ENCODE measurements at regions not wholly inside any gene's neighbourhood (a gene's known extent, or its start where the extent isn't known, plus 50 kb on each side); places are given as distances from the start of the nearest gene placed in this dataset.

GRCh38 chr4:54384152-54384551, 155.1 kb downstream of the PDGFRA start:
- H3K27me3 ChIP-seq (ENCODE audit: control insufficient read depth in 2 of 2, insufficient read depth in 2 of 2, low read length in 2 of 2) = no peaks in the 10 kb centered on the region
- ChIA-PET POLR2A (no interaction called here), CTCF (interaction anchor here (1.8 to 4.4 kb wide), 3 partner anchors 10 to 56 kb away, joined by 6 to 33 read pairs (median 17); no protein-coding TSS in a partner anchor)
- H3K4me2 ChIP-seq (ENCODE audit: insufficient read depth, low read length) = no peak overlapping the region
- no TSS peak for BruUV-seq (replicated peaks)
- H3K4me3 ChIP-seq (replicated peaks in 1 of 3; ENCODE audit: insufficient read depth in 1 of 3, low read depth in 1 of 3, low read length in 3 of 3) = no peak overlapping the region
- no peak overlapping the region for H2AFZ ChIP-seq (ENCODE audit: low read depth, low read length)
- dilution Hi-C loops (cut with MboI; ENCODE audit: extremely low pct_ligation_motif_present, low sequenced_read_pairs) (no loop called here), intact Hi-C loops (cut with micrococcal nuclease) (loop anchor here (1.0 kb wide), 3 partner anchors 49 to 577 kb away; no protein-coding TSS in a partner anchor)
- no peak for FAIRE-seq
- no peak for DNase-seq (ENCODE audit: low read depth, low spot score)
- H3K79me2 ChIP-seq (ENCODE audit: control insufficient read depth, insufficient read depth, low read length) = no peaks in the 10 kb centered on the region
- no peaks in the 10 kb centered on the region for H3K9me3 ChIP-seq (replicated peaks; ENCODE audit: control insufficient read depth, insufficient read depth, low read length)
- no peaks in the 10 kb centered on the region for H3K36me3 ChIP-seq (ENCODE audit: control insufficient read depth in 2 of 2, extremely low read depth in 1 of 2, insufficient read depth in 2 of 2, low read length in 2 of 2)
- H3K27ac ChIP-seq (ENCODE audit: insufficient read depth, low read depth, low read length) = no peak overlapping the region
- no peak overlapping the region for H3K9ac ChIP-seq (replicated peaks; ENCODE audit: extremely low read depth, insufficient read depth, low read length)
- no peaks in the 10 kb centered on the region for H3K4me1 ChIP-seq (ENCODE audit: control insufficient read depth, extremely low read depth, insufficient read depth, low read length)
- TF ChIP-seq JUN (IDR thresholded peaks at IDR 0.05; ENCODE audit: borderline replicate concordance, insufficient read depth, insufficient read length, low read depth) (no peak), MYC (IDR thresholded peaks at IDR 0.05; ENCODE audit: low read depth, low read length) (no peak), POLR2AphosphoS5 (IDR thresholded peaks at IDR 0.05; ENCODE audit: insufficient read depth, low read depth, low read length) (no peak), GATA2 (IDR thresholded peaks at IDR 0.05; ENCODE audit: insufficient read depth, insufficient read length, low read depth, low read length) (no peak), EZH2 (IDR thresholded peaks at IDR 0.05; ENCODE audit: borderline replicate concordance, low read depth, low read length, severe bottlenecking) (no peak), POLR2A (IDR thresholded peaks at IDR 0.05; ENCODE audit: low read depth, low read length) (no peak), MAX (IDR thresholded peaks at IDR 0.05; ENCODE audit: insufficient read depth, insufficient read length) (no peak), FOS (IDR thresholded peaks at IDR 0.05; ENCODE audit: borderline replicate concordance, insufficient read depth, low read length) (no peak)
- TF ChIP-seq, protein P1, sequence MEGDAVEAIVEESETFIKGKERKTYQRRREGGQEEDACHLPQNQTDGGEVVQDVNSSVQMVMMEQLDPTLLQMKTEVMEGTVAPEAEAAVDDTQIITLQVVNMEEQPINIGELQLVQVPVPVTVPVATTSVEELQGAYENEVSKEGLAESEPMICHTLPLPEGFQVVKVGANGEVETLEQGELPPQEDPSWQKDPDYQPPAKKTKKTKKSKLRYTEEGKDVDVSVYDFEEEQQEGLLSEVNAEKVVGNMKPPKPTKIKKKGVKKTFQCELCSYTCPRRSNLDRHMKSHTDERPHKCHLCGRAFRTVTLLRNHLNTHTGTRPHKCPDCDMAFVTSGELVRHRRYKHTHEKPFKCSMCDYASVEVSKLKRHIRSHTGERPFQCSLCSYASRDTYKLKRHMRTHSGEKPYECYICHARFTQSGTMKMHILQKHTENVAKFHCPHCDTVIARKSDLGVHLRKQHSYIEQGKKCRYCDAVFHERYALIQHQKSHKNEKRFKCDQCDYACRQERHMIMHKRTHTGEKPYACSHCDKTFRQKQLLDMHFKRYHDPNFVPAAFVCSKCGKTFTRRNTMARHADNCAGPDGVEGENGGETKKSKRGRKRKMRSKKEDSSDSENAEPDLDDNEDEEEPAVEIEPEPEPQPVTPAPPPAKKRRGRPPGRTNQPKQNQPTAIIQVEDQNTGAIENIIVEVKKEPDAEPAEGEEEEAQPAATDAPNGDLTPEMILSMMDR (IDR thresholded peaks at IDR 0.05; ENCODE audit: extremely low read depth in 1 of 2, insufficient read depth in 1 of 2, low read depth in 1 of 2, low read length in 2 of 2) = no peak
- H3K9me1 ChIP-seq (replicated peaks; ENCODE audit: control insufficient read depth, extremely low read depth, insufficient read depth, low read length) = no peaks in the 10 kb centered on the region
- no peaks in the 10 kb centered on the region for H4K20me1 ChIP-seq (replicated peaks; ENCODE audit: control insufficient read depth, extremely low read depth, insufficient read depth, low read length)
